ENCODE measurements at regions not wholly inside any gene's neighbourhood (a gene's known extent, or its start where the extent isn't known, plus 50 kb on each side); places are given as distances from the start of the nearest gene placed in this dataset.
A peak's percentile ranks its signal among the peaks of the same experiment; 100 is the strongest.
"Not testable (repeated sequence)": the region's sequence is repeated elsewhere in the genome, so short reads cannot be mapped to it uniquely, and the experiment has no call there.

- TF ChIP-seq CTCF (IDR thresholded peaks at IDR 0.05; ENCODE audit: insufficient read depth, low read length, severe bottlenecking): no peak
- Histone ChIP-seq H3K27me3 (ENCODE audit: control insufficient read depth, insufficient read depth, low read length) (no peaks in the 10 kb centered on the region), H3K4me3 (ENCODE audit: low read depth, low read length) (no peak overlapping the region), H3K36me3 (ENCODE audit: control insufficient read depth, insufficient read depth, low read length) (no peaks in the 10 kb centered on the region)
- FAIRE-seq: no peak
- no peak for DNase-seq (ENCODE audit: low read depth)
Observed at GRCh38 chr19:20367811-20368294, 197.7 kb downstream of the ZNF737 start.

GRCh38 chr19:20365146-20365545, 198.1 kb downstream of the ZNF486 start:
- DNase-seq (ENCODE audit: low read depth) (no peak), FAIRE-seq (no peak)
- H3K4me3 ChIP-seq (ENCODE audit: low read depth, low read length): no peak overlapping the region
- H3K36me3 ChIP-seq (ENCODE audit: control insufficient read depth, insufficient read depth, low read length): no peaks in the 10 kb centered on the region
- H3K27me3 ChIP-seq (ENCODE audit: control insufficient read depth, insufficient read depth, low read length): no peaks in the 10 kb centered on the region
- TF ChIP-seq CTCF (IDR thresholded peaks at IDR 0.05; ENCODE audit: insufficient read depth, low read length, severe bottlenecking): no peak

- no peak for FAIRE-seq
- no peak for TF ChIP-seq CTCF (IDR thresholded peaks at IDR 0.05; ENCODE audit: insufficient read depth, low read length, severe bottlenecking)
- H3K4me3 ChIP-seq (ENCODE audit: low read depth, low read length): no peak overlapping the region
- H3K27me3 ChIP-seq (ENCODE audit: control insufficient read depth, insufficient read depth, low read length): no peaks in the 10 kb centered on the region
- H3K36me3 ChIP-seq (ENCODE audit: control insufficient read depth, insufficient read depth, low read length): no peaks in the 10 kb centered on the region
- peak; percentile 19 for DNase-seq (ENCODE audit: low read depth)
Observed at GRCh38 chr19:20359933-20360720, 193.1 kb downstream of the ZNF486 start.

- not testable (repeated sequence) for DNase-seq (ENCODE audit: low read depth); H3K27me3 ChIP-seq (ENCODE audit: control insufficient read depth, insufficient read depth, low read length); H3K36me3 ChIP-seq (ENCODE audit: control insufficient read depth, insufficient read depth, low read length); FAIRE-seq; H3K4me3 ChIP-seq (ENCODE audit: low read depth, low read length)
Observed at GRCh38 chr19:20358841-20359465, 191.9 kb downstream of the ZNF486 start.

- no peak for TF ChIP-seq CTCF (IDR thresholded peaks at IDR 0.05; ENCODE audit: insufficient read depth, low read length, severe bottlenecking)
- Histone ChIP-seq H3K27me3 (ENCODE audit: control insufficient read depth, insufficient read depth, low read length) (no peaks in the 10 kb centered on the region), H3K4me3 (ENCODE audit: low read depth, low read length) (no peak overlapping the region), H3K36me3 (ENCODE audit: control insufficient read depth, insufficient read depth, low read length) (no peaks in the 10 kb centered on the region)
- no peak for DNase-seq (ENCODE audit: low read depth)
- FAIRE-seq: no peak
Observed at GRCh38 chr19:20357921-20358320, 190.9 kb downstream of the ZNF486 start.

- no peak for TF ChIP-seq CTCF (IDR thresholded peaks at IDR 0.05; ENCODE audit: insufficient read depth, low read length, severe bottlenecking)
- DNase-seq (ENCODE audit: low read depth): no peak
- H3K4me3 ChIP-seq (ENCODE audit: low read depth, low read length): no peak overlapping the region
- no peaks in the 10 kb centered on the region for H3K27me3 ChIP-seq (ENCODE audit: control insufficient read depth, insufficient read depth, low read length)
- no peaks in the 10 kb centered on the region for H3K36me3 ChIP-seq (ENCODE audit: control insufficient read depth, insufficient read depth, low read length)
- FAIRE-seq: no peak
Observed at GRCh38 chr19:20351244-20351643, 184.2 kb downstream of the ZNF486 start.

Data from bronchial epithelial cell (primary cell).